ENCODE measurements at regions not wholly inside any gene's neighbourhood (a gene's known extent, or its start where the extent isn't known, plus 50 kb on each side); places are given as distances from the start of the nearest gene placed in this dataset.

- TF ChIP-seq POLR2AphosphoS5 (IDR thresholded peaks at IDR 0.05; ENCODE audit: low read length) (no peak), FOS (IDR thresholded peaks at IDR 0.05; ENCODE audit: borderline replicate concordance, extremely low read depth, insufficient read length) (no peak), EP300 (IDR thresholded peaks at IDR 0.05; ENCODE audit: borderline replicate concordance in 1 of 2, control insufficient read depth in 1 of 2, low read depth in 2 of 2, low read length in 2 of 2) (no peak), POLR2A (IDR thresholded peaks at IDR 0.05; ENCODE audit: low read depth, low read length) (no peak), ATF7 (IDR thresholded peaks at IDR 0.05; ENCODE audit: low read depth) (no peak), USF2 (IDR thresholded peaks at IDR 0.05; ENCODE audit: borderline replicate concordance, low read depth, low read length) (no peak), ZSCAN29 (IDR thresholded peaks at IDR 0.05) (no peak), CREB1 (IDR thresholded peaks at IDR 0.05; ENCODE audit: low read depth) (no peak), NR2C2 (IDR thresholded peaks at IDR 0.05; ENCODE audit: borderline replicate concordance, control insufficient read depth, insufficient read length, low read depth) (no peak), CTCF (IDR thresholded peaks at IDR 0.05 in 2 of 3, conservative IDR thresholded peaks at IDR 0.05 in 1 of 3; ENCODE audit: control insufficient read depth in 2 of 3, extremely low read depth in 1 of 3, insufficient read depth in 1 of 3, low read depth in 3 of 3, low read length in 3 of 3) (no peak), ZNF207 (IDR thresholded peaks at IDR 0.05; ENCODE audit: borderline replicate concordance) (no peak), CEBPB (IDR thresholded peaks at IDR 0.05; ENCODE audit: borderline replicate concordance in 1 of 2, low read depth in 2 of 2, low read length in 2 of 2) (no peak)
- TF ChIP-seq, protein P1, sequence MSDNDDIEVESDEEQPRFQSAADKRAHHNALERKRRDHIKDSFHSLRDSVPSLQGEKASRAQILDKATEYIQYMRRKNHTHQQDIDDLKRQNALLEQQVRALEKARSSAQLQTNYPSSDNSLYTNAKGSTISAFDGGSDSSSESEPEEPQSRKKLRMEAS (IDR thresholded peaks at IDR 0.05; ENCODE audit: low read depth, low read length) = no peak
Measured at GRCh38 chr12:126451809-126452208, 1386.6 kb downstream of the AACS start.
